GM21737 (cell line): ENCODE measurements at regions not wholly inside any gene's neighbourhood (a gene's known extent, or its start where the extent isn't known, plus 50 kb on each side); places are given as distances from the start of the nearest gene placed in this dataset.
"Not testable (repeated sequence)": the region's sequence is repeated elsewhere in the genome, so short reads cannot be mapped to it uniquely, and the experiment has no call there.

Experiments used
- ATAC-seq: cut with Tn5 transposase; IDR thresholded peaks from one replicate; pipeline ENCODE4 v1.9.1; 2021; ENCODE audit warnings: mild to moderate bottlenecking, moderate library complexity; ENCODE audit not compliant: unreplicated experiment

DNA sequence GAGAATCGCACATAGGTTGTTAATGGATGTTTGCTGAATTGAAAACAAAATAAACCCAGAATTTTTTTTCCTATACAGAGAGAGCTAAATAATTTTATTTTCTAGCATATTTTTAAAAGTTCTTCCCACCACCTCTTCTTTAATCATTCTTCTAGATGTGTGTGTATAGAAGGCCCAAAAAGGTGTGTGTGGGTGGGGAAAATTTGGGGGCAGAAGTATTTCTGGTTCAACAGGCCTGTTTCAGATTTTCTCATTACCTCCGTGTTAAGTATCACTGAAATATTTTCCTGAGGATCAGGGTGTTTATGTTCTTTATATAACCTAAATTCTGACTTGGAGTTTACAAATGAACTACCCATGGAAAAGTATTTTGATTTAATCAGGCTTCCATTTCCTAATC lies 144.2 kb upstream of the ZNF804B start:
- ATAC-seq, result no peak

DNA sequence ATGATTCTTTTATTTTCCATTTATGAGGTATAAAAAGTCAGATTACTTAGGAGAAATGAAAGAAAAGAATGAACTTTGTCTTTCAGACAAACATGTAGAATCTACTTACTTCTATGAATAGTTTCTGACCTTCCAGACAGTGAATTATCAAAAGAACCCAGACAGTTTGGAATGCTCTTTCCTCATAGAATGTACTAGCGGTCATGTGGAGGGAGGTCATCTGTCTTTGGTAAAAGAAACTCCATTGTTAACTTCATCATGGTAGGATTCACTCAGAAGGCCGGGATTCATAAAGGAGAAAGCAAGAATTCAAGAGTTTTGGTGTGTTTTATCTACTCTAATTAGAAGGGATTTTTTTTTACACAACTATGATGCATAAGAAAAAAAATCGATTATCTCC lies 144.8 kb upstream of the ZNF804B start:
- ATAC-seq, result no peak

DNA sequence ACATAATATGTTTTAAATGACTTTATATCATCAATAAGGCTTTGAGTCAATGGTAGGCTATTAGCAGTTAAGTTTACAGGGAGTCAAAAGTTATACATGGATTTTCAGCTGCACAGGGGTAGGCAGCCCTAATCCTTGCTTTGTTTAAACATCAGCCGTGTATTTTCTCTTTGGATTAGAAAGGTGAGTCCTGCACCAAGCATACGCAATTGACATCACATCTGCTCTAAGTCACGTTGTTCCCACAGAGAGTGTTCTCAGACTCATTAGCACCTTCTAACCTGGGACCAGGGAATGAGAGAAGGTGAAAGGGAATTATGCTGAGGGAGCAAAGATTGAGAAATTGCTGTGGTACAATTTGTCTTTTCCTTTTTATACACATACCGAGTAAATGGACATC lies 148.6 kb upstream of the ZNF804B start:
- no peak for ATAC-seq

DNA sequence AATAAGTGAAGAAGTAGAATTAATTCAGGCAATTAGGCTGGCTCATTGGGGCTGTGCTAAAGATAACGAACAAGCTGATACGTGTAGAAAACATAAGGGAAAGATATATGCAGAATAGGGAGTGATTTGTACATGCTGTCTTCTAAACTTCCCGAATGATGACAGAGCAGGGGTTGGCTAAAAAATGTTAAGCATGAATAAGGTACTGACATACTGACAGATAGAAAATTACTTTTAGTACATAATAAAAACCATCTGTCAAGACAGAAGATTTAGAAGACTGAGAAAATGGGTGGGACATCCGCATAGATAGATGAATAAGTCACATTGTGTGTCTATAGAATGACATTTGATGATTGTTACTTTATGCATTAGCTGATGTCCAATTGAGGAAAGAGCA lies 158.8 kb upstream of the ZNF804B start:
- no peak for ATAC-seq

DNA sequence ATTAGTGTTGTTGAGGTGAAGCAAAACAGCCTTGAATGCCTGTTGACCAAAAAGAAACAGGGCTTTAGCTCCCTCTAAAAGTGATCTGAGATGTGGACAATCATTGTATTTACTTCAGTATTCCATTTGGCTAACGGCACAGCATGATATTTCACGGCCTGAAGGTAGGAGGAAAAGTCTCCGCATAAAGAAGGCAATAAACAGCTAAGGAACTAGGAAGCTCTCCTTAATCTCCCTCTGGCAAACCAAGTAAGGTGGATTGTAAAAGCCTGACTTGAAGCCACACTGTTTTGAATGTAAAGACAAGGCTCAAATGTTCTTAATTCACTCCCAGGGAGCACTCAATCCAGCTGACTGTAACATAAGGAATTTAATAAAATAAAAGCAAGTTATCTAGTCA lies 160.0 kb upstream of the ZNF804B start:
- ATAC-seq, result no peak

DNA sequence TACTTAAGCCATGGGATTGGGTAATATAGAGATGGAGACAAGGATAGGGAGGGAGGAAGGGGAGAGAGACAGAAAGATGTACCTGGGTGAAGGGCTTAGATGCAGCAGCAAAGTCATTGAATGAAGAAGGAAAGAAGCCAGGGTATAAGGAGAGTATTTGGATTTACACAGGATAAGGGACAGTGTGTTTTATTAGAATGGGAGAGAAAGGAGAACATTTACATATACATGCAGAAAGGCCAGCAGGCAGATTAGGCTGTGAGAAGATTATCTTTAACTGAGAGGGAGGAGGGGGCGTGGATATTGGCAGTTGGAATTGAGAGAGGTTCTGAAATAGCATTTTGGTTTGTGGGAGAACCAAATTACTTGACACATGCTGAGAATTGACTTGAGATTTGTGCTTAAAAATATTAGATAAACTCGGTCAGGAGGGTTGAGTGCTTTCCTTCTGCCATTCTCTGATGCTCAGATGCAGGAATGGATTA lies 161.5 kb upstream of the ZNF804B start:
- no peak for ATAC-seq

DNA sequence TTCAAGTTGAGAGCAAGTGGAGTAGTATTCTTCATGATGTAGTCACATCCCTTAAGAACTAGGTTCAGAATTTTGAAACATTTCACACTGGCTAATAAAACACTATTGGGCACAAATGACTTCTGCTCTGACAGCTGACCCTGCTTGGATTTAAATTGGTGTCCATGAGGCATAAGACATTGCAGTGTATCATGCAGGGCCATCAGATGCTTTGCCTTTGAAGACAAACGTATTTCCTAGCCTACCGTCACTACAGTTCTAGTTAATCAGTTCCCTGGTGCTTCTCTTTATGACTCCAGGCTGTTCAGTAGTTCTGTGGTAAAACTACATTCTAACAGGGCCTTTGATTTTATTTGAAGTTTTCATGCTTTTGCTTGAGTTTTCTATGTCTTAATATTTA lies 168.5 kb upstream of the ZNF804B start:
- ATAC-seq, result no peak

DNA sequence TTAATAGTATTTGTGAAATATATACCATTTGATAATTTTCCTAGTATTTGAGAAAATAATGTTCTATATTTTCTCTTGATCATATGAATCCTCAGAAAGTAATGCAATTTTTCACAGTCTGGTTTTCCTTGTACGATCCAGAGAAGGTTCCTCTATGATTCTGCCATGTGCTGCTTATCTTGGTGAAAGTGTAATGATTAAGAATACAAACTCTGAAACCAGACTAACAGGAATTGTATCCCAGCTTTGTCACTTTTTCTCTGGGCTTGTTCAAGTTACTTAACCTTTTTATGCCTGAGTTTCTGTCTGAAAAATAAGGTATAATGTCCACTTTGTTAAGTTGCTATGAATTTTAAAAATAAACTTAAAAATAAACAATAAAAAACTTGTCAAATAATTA lies 169.6 kb upstream of the ZNF804B start:
- no peak for ATAC-seq

DNA sequence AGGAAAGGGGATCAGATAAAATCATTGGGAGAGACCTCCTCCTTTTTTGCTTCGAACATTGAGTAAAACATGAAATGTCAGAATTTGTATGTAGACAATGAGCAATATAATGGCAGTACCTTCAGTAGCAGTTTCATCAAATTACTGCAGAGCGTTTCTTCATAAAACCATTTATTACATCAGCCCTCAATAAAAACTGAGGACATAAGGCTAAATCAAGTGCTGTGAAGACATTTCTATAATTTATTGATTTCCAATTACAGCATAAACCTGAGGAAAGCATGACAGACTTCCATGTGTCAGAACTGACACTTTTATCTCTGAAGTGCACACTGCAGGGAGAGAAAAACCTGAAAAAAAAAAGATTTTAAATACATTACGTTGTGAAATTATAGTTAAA lies 172.6 kb upstream of the ZNF804B start:
- no peak for ATAC-seq

DNA sequence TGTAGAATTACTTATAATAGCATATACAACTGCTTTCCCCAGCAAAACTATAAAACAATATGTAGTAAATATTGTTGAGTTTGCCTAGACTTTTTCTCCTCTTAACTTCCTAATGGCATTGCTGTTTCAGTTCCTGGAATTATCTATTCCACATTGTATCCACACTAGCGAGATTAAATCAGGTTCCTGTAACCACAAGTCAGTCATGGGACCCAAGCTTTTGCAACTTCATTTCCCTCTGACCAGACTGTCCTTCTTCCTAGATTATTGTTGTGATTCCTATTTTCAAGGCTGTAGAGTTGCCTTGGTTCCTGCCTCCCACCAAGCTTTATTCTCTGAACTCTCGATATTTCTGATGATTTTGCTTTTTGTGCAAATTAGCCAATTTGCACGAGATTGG lies 173.3 kb upstream of the ZNF804B start:
- no peak for ATAC-seq

DNA sequence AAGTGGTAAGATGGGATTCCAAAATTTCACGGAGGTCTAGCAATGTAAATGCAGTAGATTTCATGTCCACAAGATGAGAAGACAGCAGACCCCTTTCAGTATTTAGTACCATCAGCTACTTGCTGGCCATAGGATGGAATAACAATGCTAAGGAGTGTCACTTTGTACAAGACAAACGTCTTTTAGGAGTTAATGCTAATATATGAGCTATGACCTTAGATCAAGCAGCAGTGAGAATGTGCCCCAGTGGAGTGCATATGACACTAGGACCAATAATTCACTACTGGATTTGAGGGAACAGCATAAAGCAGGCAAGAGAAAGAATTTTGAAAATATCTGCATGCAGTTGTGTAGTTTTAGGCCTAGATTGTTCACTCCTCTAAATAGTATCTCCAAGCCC lies 182.8 kb upstream of the ZNF804B start:
- no peak for ATAC-seq

DNA sequence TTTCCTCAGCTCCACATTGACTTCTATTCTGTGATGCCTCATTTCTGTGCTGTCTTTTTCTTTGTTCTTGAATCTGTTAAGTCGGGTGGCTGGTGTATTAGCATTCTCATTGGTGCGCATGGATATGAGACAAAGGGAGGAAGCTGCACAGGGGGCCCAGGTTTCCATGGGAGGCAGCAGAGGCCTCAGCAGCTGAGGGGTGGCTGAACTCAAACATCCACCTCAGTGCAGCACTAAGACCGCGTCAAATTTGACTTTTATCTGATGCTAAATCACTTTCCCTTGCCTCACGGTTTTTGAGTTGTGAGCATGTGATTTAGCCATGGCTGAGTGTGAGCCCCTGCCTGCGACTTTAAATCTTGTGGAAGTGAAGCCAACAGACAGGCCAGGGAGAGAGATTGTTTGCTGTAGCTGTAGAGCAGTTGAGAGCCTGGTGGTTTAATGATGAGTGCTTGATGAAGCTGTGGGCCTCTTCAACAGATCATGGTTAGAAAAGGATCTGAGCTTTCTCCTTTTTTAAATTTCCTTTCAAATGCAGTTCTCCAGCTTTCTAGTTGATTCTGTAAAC lies 193.3 kb upstream of the ZNF804B start:
- no peak for ATAC-seq

DNA sequence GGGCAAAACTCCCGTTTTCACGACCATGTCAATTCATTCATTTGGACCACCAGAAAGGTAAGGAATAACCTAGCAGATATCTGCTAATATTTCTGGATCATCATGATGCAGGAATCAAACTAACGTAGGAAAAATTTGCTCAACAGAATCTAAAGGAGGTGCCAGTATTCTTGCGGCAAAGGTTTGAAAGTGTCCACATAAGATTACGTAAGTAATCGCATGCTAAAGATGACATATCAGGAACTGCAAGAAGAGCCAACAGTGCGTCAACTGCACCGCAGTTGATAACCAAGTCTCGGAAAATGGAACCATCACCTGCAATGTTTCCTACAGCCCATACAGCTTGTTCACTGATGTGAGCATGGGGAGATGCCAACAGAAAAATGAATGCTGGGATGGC lies 194.1 kb upstream of the ZNF804B start:
- ATAC-seq, result no peak

DNA sequence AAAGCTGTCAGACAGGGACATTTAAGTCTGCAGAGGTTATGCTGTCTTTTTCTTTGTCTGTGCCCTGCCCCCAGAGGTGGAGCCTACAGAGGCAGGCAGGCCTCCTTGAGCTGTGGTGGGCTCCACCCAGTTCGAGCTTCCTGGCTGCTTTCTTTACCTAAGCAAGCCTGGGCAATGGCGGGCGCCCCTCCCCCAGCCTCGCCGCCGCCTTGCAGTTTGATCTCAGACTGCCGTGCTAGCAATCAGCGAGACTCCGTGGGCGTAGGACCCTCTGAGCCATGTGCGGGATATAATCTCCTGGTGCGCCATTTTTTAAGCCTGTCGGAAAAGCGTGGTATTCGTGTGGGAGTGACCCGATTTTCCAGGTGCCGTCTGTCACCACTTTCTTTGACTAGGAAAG lies 203.1 kb upstream of the ZNF804B start:
- ATAC-seq, result not testable (repeated sequence)

DNA sequence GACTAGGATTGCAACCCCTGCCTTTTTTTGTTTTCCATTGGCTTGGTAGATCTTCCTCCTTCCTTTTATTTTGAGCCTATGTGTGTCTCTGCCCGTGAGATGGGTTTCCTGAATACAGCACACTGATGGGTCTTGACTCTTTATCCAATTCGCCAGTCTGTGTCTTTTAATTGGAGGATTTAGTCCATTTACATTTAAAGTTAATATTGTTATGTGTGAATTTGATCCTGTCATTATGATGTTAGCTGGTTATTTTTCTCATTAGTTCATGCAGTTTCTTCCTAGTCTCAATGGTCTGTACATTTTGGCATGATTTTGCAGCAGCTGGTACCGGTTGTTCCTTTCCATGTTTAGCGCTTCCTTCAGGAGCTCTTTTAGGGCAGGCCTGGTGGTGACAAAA lies 204.7 kb upstream of the ZNF804B start:
- not testable (repeated sequence) for ATAC-seq

DNA sequence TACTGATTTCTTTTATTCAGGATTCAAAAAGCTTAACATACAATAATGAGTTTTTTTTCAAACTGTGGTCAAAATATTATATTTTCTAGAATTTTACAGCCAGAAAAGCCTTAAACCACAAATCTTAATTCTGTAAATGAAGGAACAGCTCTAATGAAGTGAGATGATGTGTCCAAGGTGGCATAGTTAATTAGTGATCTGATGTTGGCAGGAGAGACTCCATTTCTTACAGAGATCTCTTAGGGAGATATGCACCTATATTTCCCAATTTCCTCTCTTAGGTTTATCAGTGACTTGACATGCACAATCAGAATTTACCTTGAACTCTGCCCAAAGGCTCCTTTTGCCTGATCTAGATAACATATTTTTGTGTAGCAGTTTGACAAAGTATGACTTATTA lies 211.1 kb upstream of the ZNF804B start:
- no peak for ATAC-seq

DNA sequence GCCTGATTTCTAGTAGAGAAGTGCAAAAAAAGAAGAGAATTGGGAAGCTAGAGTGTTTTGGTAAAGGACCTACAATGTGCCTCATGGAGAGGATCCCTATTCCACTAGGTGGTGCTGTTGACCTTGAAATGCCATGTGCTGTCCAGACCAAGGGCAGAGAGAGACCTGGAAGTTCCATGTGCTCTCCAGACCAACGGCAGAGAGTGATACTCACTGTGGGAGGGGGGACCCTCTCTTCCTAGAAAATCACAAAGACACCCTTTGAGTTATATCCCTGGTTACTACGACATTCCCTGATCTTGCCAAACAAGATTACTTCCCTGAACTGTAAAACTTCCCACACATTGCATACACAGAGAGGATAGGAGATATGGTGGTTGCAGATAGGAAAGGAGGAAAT lies 212.7 kb upstream of the ZNF804B start:
- ATAC-seq, result no peak

DNA sequence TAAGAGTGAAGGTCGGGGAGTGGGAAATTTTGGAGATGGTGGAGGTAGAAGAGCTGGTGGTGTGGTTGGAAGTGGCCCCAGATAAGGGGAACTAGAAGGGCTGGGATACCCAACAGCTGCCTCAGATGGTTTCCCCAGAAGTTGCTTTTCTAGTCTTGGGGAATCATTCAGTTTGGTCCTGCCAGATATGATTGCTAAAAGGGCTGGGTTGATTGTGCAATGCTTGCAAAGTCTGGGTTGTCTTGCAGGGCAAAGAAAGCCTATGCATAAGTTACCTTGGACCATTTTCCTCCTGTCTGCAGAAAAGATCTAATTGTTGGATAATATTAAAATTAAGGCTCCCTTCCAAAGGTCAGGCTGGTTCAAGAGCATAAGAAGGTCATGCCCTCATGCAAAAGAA lies 213.8 kb upstream of the ZNF804B start:
- ATAC-seq, result no peak

DNA sequence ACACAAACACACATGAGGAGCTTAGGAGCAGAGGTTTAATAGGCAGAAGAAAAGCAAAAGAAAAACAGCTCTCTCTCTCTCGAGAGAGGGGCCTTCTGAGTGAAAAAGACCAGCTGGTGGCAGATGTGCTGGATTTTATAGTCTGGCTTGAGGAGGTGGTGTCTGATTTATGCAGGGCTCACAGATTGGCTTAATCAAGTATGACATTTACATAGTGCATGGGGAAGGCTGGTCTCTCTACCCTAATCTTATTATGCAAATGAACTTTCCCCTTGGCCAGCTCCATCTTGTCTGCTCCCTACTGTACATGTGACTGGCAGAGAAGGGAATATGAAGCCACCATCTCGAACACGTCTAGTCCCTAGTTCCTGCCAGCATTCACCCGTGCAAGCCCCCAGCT lies 219.5 kb upstream of the ZNF804B start:
- no peak for ATAC-seq

DNA sequence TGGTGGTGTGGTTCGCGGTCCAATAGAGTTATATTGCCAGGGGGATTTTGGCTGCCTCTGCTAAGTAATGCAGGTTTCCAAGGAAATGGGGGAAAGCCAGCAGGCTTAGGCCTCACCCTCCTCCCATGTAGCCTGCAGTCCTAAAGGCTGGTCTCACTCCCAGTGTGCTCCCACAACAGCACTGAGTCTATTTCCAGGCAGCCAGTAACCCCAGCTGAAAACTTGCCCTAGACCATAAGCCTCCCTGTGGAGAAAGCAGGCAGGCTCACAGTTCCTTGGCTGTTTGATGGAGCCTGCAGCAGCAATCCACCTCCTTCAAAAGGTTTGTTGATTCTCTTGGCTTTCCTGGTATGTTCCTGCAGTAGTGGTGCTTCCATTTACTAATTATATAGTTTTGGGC lies 220.0 kb upstream of the ZNF804B start:
- no peak for ATAC-seq

DNA sequence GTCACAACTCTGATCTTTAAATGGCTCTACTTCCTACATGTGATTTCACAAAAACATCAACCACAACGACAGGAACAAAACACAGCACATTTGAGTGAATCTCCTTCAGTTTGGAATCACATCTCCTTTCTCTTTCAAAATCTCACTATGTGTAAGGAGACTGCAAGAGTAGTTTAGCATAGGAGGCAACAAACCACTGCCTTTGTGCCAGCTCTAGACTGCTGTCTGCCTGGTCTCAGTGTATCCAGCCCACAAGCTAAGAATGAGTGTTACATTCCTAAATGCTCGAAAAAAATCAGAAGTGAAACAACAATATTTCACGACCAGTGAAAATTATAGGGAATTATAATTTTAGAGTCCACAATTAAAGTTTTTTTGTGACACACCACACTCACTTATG lies 217.0 kb upstream of the STEAP4 start:
- no peak for ATAC-seq

DNA sequence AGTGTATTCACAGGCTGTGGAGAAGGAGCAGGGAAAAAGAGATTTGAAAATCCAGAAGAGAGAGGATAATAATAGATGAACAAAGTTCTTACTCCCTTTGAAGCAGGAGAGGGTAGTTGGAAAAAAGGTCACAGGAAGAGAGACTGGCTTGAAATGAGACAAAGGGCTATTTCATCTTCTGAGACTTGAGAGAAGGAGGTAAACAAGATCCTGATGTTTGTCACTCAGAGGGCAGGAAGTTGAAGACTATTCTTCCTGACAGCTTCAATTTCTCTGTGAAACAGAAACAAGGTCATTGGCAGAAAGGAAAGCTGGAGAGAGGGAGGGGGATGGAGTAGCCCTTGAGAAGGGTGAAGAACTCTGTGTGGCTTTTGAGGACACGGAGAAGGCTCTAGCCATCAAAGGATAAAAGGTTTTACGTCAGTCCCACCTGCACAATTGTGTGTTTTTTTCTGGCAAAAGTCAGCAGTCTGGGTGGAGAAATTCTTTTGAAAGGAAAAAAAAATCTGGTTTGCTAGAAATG lies 216.1 kb upstream of the STEAP4 start:
- ATAC-seq, result no peak

DNA sequence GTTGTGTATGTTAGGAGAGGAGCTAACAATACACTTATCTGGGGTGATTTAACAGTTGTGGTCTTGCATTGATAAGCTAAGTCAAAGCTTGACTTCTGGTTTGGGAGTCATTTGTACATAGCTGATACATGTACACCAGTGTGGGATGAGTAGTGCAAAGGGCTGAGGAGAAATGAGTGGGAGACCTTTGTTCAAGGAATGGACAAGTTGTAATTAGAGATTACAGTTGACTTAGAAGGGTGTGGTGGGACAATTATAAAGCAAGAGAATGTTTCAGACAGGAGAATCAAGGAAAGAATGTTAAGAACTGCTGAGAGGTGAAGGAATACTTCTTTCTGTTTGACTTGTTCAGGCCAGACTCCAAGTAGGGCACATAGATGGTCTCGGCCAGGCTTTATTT lies 209.7 kb upstream of the STEAP4 start:
- no peak for ATAC-seq
